Motor neuron (in vitro differentiated cells): ENCODE measurements at regions not wholly inside any gene's neighbourhood (a gene's known extent, or its start where the extent isn't known, plus 50 kb on each side); places are given as distances from the start of the nearest gene placed in this dataset.
"Not testable (repeated sequence)": the region's sequence is repeated elsewhere in the genome, so short reads cannot be mapped to it uniquely, and the experiment has no call there.

Source experiments
- ATAC-seq, 8 experiments: fragments of 200-7000 bp; cut with Tn5 transposase; replicated peaks in 6 of 8; 2 replicates each; pipeline ENCODE4 v1.8.0; 2021; ENCODE audit warnings: mild to moderate bottlenecking in 8 of 8, moderate library complexity in 8 of 8
- H3K27ac ChIP-seq, 2 donors: fragments of 250-450 bp; sonication (Bioruptor Pico); 2 replicates each; pipeline ENCODE4 v1.9.0; 2021; ENCODE audit warnings: antibody characterized with exemption in 2 of 2, mild to moderate bottlenecking in 2 of 2, moderate library complexity in 1 of 2
- H3K4me1 ChIP-seq, 2 donors: fragments of 250-450 bp; sonication (Bioruptor Pico); replicated peaks in 1 of 2; 2 replicates each; pipeline ENCODE4 v1.6.1; 2021; ENCODE audit warnings: antibody characterized with exemption in 2 of 2, mild to moderate bottlenecking in 2 of 2, moderate library complexity in 1 of 2
- H3K4me3 ChIP-seq, 5 donors: fragments of 250-450 bp; sonication (Bioruptor Pico); 2 replicates each; pipeline ENCODE4 v1.9.0; 2021; ENCODE audit warnings: antibody characterized with exemption in 5 of 5, mild to moderate bottlenecking in 5 of 5, moderate library complexity in 4 of 5
- WGBS, 10 experiments: fragments of 450-650 bp; shearing (Covaris generic); methylation state at CpG; one replicate each; pipeline ENCODE4 v1.0.0; 2022; 5-methylcytosine and 5-hydroxymethylcytosine counted together
- in situ Hi-C, 9 experiments: fragments of 400-800 bp; cut with MboI; loops; one replicate each; pipeline ENCODE4 v1.15.0; 2021; ENCODE audit warnings: low sequenced_read_pairs in 9 of 9, low pct_unique_long_range_greater_than_20kb in 2 of 9; ENCODE audit not compliant: unreplicated experiment in 9 of 9

DNA sequence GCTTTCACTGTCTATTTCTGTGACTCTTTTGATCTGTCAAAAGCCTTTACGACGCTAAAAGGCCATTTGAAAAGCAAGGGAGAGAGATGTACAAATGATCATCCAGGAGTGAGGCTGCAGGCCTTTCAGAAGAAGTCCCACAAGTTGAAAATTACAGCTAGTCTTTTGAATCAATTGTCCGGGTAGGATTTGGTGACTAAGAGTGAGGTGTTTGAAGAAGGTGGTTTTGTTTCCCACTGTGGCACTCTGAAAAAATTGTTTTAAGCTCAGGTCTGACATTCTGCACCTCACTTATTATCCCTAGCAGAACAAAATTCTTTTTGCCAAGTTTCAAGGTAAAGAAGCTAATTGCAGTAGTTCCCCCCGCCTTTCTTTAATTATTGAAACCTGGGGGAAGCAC lies 50.8 kb upstream of the TMEM108 start:
- in situ Hi-C loops: no loop called here
- H3K27ac ChIP-seq: no peak overlapping the region
- H3K4me1 ChIP-seq: no peaks in the 10 kb centered on the region
- WGBS, 10 experiments: 0 to 100% (median 89%) methylated on average over 1 to 4 of the region's 4 CpGs; no CpG with 5 or more reads in 2 of the 10 experiments
- H3K4me3 ChIP-seq: no peak overlapping the region
- no peak for ATAC-seq

DNA sequence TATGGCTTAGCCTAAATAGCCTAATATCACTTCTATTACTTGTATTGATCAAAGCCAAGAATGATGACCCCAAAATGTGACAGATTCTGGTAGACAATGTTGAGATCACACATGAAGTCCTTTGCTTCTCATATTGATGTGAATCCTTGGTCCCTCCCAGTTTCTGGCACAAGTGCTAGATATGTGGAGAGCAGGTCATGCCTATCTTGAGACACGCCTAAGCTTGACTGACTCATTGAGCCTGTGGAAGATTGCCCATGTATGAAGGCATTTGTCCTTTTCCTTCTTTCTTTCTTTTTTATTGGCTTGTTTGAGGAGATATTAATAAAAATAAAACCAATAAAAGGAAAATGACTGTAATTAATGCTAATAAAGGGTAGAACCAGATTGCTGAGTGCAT lies 54.0 kb upstream of the TMEM108 start:
- no peaks in the 10 kb centered on the region for H3K4me1 ChIP-seq
- H3K4me3 ChIP-seq: no peak overlapping the region
- H3K27ac ChIP-seq: no peak overlapping the region
- in situ Hi-C loops: no loop called here
- peak in 2 of 8 experiments; percentile 78 to 85 for ATAC-seq
- WGBS, 10 experiments: 0 to 100% (median 79%) methylated on average over 1 of the region's 1 CpG; no CpG with 5 or more reads in 2 of the 10 experiments

DNA sequence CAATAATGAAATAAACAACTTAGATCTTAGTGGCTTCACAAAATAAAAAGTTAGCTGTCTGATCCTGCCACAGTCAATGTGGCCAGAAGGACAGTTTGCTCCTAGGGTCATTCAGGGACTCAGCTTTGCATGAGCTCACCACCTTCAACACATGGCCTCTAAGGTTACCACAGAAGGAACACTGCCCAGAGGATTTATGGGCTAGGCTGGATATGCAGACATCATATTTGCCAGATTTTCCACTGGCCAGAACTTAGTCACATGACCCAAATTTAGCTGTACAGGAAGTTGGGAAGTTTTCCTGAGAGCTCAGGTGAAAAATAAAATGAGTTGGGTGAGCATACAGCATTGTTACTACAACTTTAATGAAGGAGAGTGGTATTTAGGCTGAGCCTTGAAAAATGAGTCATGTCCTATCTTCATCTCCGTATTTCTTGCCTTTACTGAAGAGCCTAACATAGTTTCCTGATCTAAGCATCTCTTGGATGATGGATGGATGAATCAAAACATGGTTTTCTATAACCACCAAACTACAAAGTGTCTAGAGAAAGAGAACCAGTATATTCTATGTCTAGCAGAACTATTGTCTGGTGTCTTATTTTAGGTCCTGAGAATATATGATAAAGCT lies 54.9 kb upstream of the TMEM108 start:
- no peaks in the 10 kb centered on the region for H3K4me1 ChIP-seq
- ATAC-seq: peak in 1 of 8 experiments; percentile 61
- H3K4me3 ChIP-seq: no peak overlapping the region
- in situ Hi-C loops: no loop called here
- no peak overlapping the region for H3K27ac ChIP-seq
- WGBS, 10 experiments: 0 to 100% (median 75%) methylated on average over 1 of the region's 1 CpG; no CpG with 5 or more reads in 2 of the 10 experiments

DNA sequence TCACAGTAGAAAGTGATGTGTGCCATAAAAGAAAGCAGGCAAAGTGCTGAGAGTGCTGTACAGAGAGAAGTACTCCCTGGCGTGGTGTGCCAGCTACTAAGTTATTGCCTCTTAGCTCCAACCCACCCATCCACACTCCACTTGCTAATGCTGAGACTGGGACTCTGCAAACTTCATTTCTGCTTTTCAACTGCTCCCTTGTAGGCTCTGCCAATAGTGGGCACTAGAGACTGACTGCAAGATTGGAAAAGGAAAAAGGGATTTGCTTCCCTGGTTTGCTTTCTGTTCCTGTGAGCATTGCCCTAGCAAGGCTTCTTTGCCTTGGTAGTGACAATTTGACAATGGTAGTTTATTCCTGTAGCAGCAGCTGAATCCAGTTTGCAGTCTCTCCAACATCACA lies 56.5 kb upstream of the TMEM108 start:
- in situ Hi-C loops: no loop called here
- 50 to 80% (median 67%) methylated on average over 1 of the region's 1 CpG; no CpG with 5 or more reads in 5 of the 10 experiments for WGBS, 10 experiments
- Histone ChIP-seq H3K4me1 (no peaks in the 10 kb centered on the region), H3K4me3 (no peak overlapping the region), H3K27ac (no peak overlapping the region)
- ATAC-seq: no peak

DNA sequence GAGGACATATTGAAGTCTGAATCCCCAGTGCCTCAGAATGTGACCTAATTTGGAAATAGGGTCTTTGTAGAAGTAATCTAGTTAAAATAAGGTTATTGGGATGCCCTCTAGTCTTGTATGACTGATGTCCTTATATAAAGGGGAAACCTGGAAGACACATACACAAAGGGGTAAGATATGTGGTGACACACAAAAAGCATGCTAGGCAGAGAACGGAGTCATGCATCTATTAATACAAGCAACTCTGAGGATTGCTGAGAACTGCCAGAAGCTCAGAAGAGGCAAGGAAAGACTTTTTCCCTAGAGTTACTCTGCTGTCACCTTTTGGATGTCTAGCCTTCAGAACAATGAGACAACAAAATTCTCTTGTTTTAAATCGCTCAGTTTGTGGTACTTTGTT lies 58.1 kb upstream of the TMEM108 start:
- in situ Hi-C loops: no loop called here
- 0 to 90% (median 38%) methylated on average over 1 to 2 of the region's 2 CpGs for WGBS, 10 experiments
- ATAC-seq: no peak
- no peaks in the 10 kb centered on the region for H3K4me1 ChIP-seq
- no peak overlapping the region for H3K4me3 ChIP-seq
- no peak overlapping the region for H3K27ac ChIP-seq

DNA sequence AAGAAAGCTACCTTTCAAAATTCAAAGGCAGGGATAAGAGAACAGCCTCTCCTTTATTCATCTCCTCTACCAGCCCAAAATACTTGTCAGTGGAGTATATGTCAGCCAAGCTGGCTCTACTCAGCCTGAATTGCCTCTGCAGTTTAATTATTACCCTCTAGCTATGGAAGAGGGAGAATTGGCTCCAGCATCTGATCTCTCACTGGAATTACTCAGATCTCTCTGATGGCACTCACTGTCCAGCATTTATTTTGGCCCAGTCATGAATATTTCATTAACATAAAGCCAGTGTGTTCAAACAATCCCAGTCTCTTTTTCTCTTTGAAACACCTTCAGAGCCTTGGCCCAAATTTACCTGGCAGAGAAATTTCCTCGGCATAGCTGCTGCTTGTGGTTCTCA lies 58.6 kb upstream of the TMEM108 start:
- H3K4me1 ChIP-seq: no peaks in the 10 kb centered on the region
- peak in 1 of 8 experiments; percentile 18 for ATAC-seq
- H3K4me3 ChIP-seq: no peak overlapping the region
- WGBS, 10 experiments: 0 to 100% (median 83%) methylated on average over 1 of the region's 1 CpG; no CpG with 5 or more reads in 1 of the 10 experiments
- in situ Hi-C loops: no loop called here
- H3K27ac ChIP-seq: no peak overlapping the region

DNA sequence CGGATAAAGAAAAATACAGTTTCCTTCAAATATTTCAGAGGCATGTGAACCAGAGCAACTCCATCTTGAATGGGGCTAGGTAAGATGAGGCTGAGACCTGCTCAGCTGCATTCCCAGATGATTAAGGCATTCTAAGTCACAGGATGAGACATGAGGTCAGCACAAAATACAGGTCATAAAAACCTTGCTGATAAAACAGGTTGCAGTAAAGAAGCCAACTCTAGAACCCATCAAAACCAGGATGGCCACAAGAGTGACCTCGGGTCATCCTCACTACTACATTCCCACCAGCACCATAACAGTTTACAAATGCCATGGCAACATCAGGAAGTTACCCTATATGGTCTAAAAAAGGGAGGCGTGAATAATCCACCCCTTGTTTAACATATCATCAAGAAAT lies 59.2 kb upstream of the TMEM108 start:
- H3K27ac ChIP-seq, H3K4me3 ChIP-seq, ATAC-seq, in situ Hi-C loops, H3K4me1 ChIP-seq: not testable (repeated sequence)
- WGBS, 10 experiments: 6 to 100% (median 79%) methylated on average over 1 to 3 of the region's 3 CpGs

- in situ Hi-C loops: no loop called here
- WGBS, 10 experiments: 0 to 94% (median 51%) methylated on average over 1 to 2 of the region's 2 CpGs; no CpG with 5 or more reads in 1 of the 10 experiments
- no peak overlapping the region for H3K4me3 ChIP-seq
- no peak overlapping the region for H3K27ac ChIP-seq
- no peaks in the 10 kb centered on the region for H3K4me1 ChIP-seq
- ATAC-seq: no peak
These were observed 59.7 kb upstream of the TMEM108 start for GRCh38 chr3:132978464-132978863.

DNA sequence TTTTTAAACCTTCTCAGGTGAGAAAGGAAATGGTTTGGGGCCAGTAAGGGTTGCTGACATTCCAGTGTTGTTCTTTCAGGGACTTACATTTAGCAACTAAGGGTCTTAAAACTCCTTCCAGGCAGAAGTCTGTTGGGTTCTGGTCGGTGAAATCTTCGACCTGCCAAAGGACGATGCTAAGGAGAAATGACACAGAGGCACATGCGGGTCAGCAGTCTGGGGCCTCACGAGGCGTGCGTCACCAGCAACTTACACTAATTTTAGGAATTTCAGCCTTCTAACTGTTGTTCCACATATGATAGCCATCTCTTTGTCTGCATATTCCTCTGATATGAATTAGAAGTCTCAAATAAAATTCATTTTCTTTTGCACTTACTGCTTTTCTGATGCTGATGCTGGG lies 64.1 kb upstream of the TMEM108 start:
- WGBS, 10 experiments: 0 to 100% (median 92%) methylated on average over 2 to 7 of the region's 7 CpGs; no CpG with 5 or more reads in 4 of the 10 experiments
- no peak overlapping the region for H3K4me3 ChIP-seq
- in situ Hi-C loops: no loop called here
- peak in 1 of 8 experiments; percentile 76 for ATAC-seq
- H3K27ac ChIP-seq: no peak overlapping the region
- H3K4me1 ChIP-seq: no peaks in the 10 kb centered on the region

GRCh38 chr3:132973441-132973840 lies 64.8 kb upstream of the TMEM108 start:
- ATAC-seq: peak in 1 of 8 experiments; percentile 43
- no peak overlapping the region for H3K27ac ChIP-seq
- H3K4me1 ChIP-seq: no peaks in the 10 kb centered on the region
- H3K4me3 ChIP-seq: no peak overlapping the region
- in situ Hi-C loops: no loop called here
- WGBS, 10 experiments: 12 to 100% (median 81%) methylated on average over 1 to 5 of the region's 5 CpGs

GRCh38 chr3:132972333-132972732 lies 65.9 kb upstream of the TMEM108 start:
- Histone ChIP-seq H3K4me1 (no peaks in the 10 kb centered on the region), H3K27ac (no peak overlapping the region), H3K4me3 (no peak overlapping the region)
- in situ Hi-C loops: no loop called here
- peak in 3 of 8 experiments; percentile 58 to 66 (median 65) for ATAC-seq

DNA sequence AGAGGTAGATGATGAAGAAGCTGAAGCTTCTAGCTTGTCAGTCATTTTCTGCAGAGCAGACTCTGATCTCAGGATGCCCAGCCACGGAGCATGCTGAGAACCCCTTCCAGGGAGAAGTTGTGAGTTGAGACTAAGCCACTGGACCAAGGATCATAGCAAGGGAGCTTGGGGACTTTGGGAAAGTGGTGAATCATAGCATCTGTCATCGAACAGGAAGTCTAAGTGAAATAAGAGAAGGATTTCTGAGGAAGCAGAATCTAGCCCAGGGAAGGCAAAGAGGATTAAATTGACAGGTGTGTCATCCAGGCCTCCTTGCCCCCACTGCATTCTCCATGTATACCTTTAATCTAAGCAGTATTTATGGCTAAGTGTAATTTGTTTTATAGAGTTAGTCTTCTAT lies 71.8 kb upstream of the TMEM108 start:
- Histone ChIP-seq H3K27ac (no peak overlapping the region), H3K4me1 (peaks cover 0 to 5% of the 10 kb centered on the region in 2 donors), H3K4me3 (no peak overlapping the region)
- in situ Hi-C loops: no loop called here
- no peak for ATAC-seq
- WGBS, 10 experiments: 0 to 80% (median 58%) methylated on average over 1 to 2 of the region's 2 CpGs; no CpG with 5 or more reads in 6 of the 10 experiments

GRCh38 chr3:132964266-132964665 lies 73.9 kb upstream of the TMEM108 start:
- ATAC-seq: no peak
- Histone ChIP-seq H3K4me3 (no peak overlapping the region), H3K4me1 (peaks cover 0 to 5% of the 10 kb centered on the region in 2 donors), H3K27ac (no peak overlapping the region)
- 10 to 83% (median 78%) methylated on average over 1 to 3 of the region's 3 CpGs; no CpG with 5 or more reads in 5 of the 10 experiments for WGBS, 10 experiments
- in situ Hi-C loops: no loop called here

- 0 to 67% (median 20%) methylated on average over 1 to 2 of the region's 2 CpGs; no CpG with 5 or more reads in 1 of the 10 experiments for WGBS, 10 experiments
- in situ Hi-C loops: no loop called here
These were observed 74.4 kb upstream of the TMEM108 start for GRCh38 chr3:132963786-132964185.

More at GRCh38 chr3:132963786-132964185, 74.4 kb upstream of the TMEM108 start:
- H3K4me3 ChIP-seq: no peak overlapping the region
- no peak overlapping the region for H3K27ac ChIP-seq
- no peak for ATAC-seq
- H3K4me1 ChIP-seq: peaks cover 0 to 5% of the 10 kb centered on the region in 2 donors
